Right atrium auricular region (tissue), 2 donors: ENCODE measurements at regions not wholly inside any gene's neighbourhood (a gene's known extent, or its start where the extent isn't known, plus 50 kb on each side); places are given as distances from the start of the nearest gene placed in this dataset.

ENCODE experiments used
- DNase-seq: peaks from one replicate; pipeline ENCODE4 v3.0.0-alpha.2; 2019; ENCODE audit warnings: low spot score
- H3K27ac ChIP-seq, 2 donors: fragments of 200-600 bp; sonication (generic); 1 replicate in 1 of 2; 2 replicates in 1 of 2; pipeline ENCODE4 v1.5.1; 2016 to 2019
- H3K27me3 ChIP-seq, 2 donors: fragments of 200-600 bp; sonication (generic); one replicate each; pipeline versions ENCODE4 v1.5.1 to v1.6.0; 2017 to 2019
- H3K36me3 ChIP-seq: fragments of 200-600 bp; sonication (generic); one replicate; pipeline ENCODE4 v1.5.1; 2016
- H3K4me1 ChIP-seq, 2 donors: fragments of 200-600 bp; sonication (generic); one replicate each; pipeline versions ENCODE4 v1.5.1 to v1.6.0; 2017 to 2019
- H3K4me3 ChIP-seq, 2 donors: fragments of 200-600 bp; sonication (generic); 1 replicate in 1 of 2; 2 replicates in 1 of 2; pipeline ENCODE4 v1.5.1; 2017 to 2019; ENCODE audit warnings: mild to moderate bottlenecking in 1 of 2, moderate library complexity in 1 of 2
- H3K9me3 ChIP-seq, 2 donors: fragments of 200-600 bp; sonication (generic); one replicate each; pipeline ENCODE4 v1.5.1; 2019
- TF ChIP-seq, protein P1 (sequence below), 2 donors: fragments of 200-600 bp; sonication (generic); IDR thresholded peaks; one replicate each; pipeline ENCODE4 v1.5.1; 2019; ENCODE audit warnings: antibody characterized with exemption in 2 of 2

- Histone ChIP-seq H3K27me3 (no peaks in the 10 kb centered on the region), H3K36me3 (no peaks in the 10 kb centered on the region), H3K9me3 (no peaks in the 10 kb centered on the region), H3K4me3 (no peak overlapping the region), H3K4me1 (no peaks in the 10 kb centered on the region), H3K27ac (peak overlapping the region; percentile 17 to 18)
- DNase-seq = no peak
- TF ChIP-seq, protein P1, sequence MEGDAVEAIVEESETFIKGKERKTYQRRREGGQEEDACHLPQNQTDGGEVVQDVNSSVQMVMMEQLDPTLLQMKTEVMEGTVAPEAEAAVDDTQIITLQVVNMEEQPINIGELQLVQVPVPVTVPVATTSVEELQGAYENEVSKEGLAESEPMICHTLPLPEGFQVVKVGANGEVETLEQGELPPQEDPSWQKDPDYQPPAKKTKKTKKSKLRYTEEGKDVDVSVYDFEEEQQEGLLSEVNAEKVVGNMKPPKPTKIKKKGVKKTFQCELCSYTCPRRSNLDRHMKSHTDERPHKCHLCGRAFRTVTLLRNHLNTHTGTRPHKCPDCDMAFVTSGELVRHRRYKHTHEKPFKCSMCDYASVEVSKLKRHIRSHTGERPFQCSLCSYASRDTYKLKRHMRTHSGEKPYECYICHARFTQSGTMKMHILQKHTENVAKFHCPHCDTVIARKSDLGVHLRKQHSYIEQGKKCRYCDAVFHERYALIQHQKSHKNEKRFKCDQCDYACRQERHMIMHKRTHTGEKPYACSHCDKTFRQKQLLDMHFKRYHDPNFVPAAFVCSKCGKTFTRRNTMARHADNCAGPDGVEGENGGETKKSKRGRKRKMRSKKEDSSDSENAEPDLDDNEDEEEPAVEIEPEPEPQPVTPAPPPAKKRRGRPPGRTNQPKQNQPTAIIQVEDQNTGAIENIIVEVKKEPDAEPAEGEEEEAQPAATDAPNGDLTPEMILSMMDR (IDR thresholded peaks at IDR 0.05) = no peak
Measured at GRCh38 chr3:113147681-113148261, 63.6 kb upstream of the BOC start.

DNA sequence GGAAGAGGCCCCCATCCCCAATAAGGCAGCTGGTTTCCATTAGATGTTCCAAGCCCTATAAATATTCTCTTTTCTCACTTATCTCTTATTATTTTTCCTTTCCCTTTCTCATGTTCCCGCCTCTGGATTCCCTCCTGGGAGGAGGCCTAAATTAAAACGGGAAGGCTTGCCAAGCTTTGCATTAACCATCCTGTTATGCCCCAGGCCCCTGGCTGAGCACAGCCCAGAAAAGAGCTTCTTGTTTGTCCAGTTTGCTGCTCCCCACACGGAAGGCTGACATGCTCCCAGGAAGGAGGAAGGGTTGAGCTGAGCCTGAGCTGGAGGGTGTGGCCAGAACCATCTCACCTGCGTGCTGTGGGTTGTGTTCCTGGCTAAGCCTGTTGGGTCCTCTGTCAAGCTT lies 63.1 kb upstream of the BOC start:
- no peak for DNase-seq
- Histone ChIP-seq H3K4me3 (no peak overlapping the region), H3K27me3 (no peaks in the 10 kb centered on the region), H3K27ac (peak overlapping the region in 1 of 2 donors; percentile 18), H3K4me1 (no peaks in the 10 kb centered on the region), H3K9me3 (no peaks in the 10 kb centered on the region), H3K36me3 (no peaks in the 10 kb centered on the region)
- TF ChIP-seq, protein P1 (IDR thresholded peaks at IDR 0.05) = no peak

DNA sequence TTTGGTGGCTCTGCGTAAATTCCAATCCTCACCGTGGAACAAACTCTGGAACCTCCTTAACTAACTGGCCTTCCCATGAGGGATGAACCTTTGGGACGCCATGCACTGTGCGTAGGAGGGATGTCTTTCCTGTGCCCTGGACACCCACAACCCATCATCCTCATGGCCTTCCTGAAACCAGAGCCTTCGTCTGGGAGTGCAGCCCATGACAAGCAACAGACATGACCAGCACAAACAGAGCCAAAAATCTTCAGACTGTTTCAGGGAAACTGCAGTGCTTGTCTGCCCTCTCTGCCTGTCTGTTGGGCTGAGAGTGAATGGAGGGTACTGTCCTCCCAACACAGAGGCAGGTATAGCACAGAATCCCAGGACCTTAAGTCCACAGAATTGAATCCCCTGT lies 61.1 kb upstream of the BOC start:
- Histone ChIP-seq H3K9me3 (no peaks in the 10 kb centered on the region), H3K4me1 (no peaks in the 10 kb centered on the region), H3K27ac (no peak overlapping the region), H3K4me3 (no peak overlapping the region), H3K27me3 (no peaks in the 10 kb centered on the region), H3K36me3 (no peaks in the 10 kb centered on the region)
- TF ChIP-seq, protein P1 (IDR thresholded peaks at IDR 0.05) = no peak
- no peak for DNase-seq

DNA sequence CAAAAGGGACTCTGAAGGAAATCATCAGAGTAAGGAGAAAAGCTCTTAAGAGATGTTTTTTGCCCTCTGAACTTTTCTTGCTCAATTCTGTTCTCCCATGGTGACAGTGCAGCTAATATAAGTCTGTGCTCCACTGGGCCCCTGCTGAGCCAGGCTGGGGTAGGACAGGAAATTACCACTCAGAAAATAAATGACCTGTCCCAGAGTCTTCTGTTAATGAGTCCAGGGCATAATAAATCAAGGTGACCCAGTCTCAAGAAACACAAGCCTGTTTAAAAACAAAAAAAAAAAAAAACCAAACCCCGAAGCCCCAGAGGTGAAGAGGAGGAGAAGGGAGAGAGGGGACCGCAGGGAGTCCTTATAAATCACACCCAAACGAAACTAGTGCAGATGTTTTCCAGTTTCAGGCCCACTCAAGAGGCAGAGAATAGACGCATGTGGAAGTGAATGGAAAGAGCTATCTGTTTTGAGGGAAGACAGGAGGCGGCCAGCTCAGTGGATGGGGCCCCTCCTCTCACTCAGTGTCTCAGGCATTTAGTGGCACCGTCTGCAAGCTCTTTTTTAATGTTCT lies 59.8 kb upstream of the BOC start:
- H3K27ac ChIP-seq = peak overlapping the region in 1 of 2 donors; percentile 27
- H3K27me3 ChIP-seq = no peaks in the 10 kb centered on the region
- no peaks in the 10 kb centered on the region for H3K9me3 ChIP-seq
- DNase-seq = no peak
- TF ChIP-seq, protein P1 (IDR thresholded peaks at IDR 0.05) = no peak
- no peaks in the 10 kb centered on the region for H3K36me3 ChIP-seq
- no peak overlapping the region for H3K4me3 ChIP-seq
- H3K4me1 ChIP-seq = no peaks in the 10 kb centered on the region

DNA sequence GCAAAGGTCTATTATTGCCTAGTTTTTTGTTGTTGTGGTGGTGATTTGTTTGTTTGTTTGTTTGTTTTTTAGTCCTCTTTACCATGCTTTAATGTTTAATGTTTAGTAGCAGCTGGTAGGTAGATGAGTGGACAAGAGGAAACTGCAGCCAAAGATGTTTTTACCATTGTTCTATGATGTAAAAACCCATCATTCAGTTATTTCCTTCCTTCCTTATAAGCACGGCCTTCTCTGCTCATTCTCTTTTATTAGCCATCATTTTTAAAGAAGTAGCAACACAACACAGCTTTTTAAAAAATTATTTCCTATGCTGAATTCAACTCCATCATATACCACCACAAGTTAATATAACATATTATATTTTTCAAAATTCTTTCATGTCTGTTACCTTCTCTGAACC lies 58.5 kb upstream of the BOC start:
- TF ChIP-seq, protein P1 (IDR thresholded peaks at IDR 0.05) = no peak
- H3K4me1 ChIP-seq = no peaks in the 10 kb centered on the region

More for the DNA sequence above, 58.5 kb upstream of the BOC start:
- Histone ChIP-seq H3K9me3 (no peaks in the 10 kb centered on the region), H3K4me3 (no peak overlapping the region), H3K27ac (no peak overlapping the region), H3K27me3 (no peaks in the 10 kb centered on the region), H3K36me3 (no peaks in the 10 kb centered on the region)
- no peak for DNase-seq
